CD14-positive monocyte (primary cell): ENCODE measurements at regions not wholly inside any gene's neighbourhood (a gene's known extent, or its start where the extent isn't known, plus 50 kb on each side); places are given as distances from the start of the nearest gene placed in this dataset.
"Not testable (repeated sequence)": the region's sequence is repeated elsewhere in the genome, so short reads cannot be mapped to it uniquely, and the experiment has no call there.

ENCODE experiments used
- DNase-seq, 3 donors: peaks; one replicate each; pipeline ENCODE4 v3.0.0-alpha.2; 2011 to 2022
- H2AFZ ChIP-seq: 2 replicates; pipeline ENCODE4 v1.6.0; 2012; ENCODE audit warnings: mild to moderate bottlenecking, low read depth, low read length, inconsistent platforms; ENCODE audit not compliant: insufficient read depth, poor library complexity, severe bottlenecking
- H3K27ac ChIP-seq, 2 donors: 1 replicate in 1 of 2; 2 replicates in 1 of 2; pipeline ENCODE4 v1.5.1; 2012 to 2013; ENCODE audit warnings: low read length in 2 of 2, control low read depth in 1 of 2, inconsistent platforms in 1 of 2, low read depth in 1 of 2, mild to moderate bottlenecking in 1 of 2
- H3K27me3 ChIP-seq, 2 donors: one replicate each; pipeline versions ENCODE4 v1.6.0 to v1.6.1; 2011 to 2013; ENCODE audit warnings: low read length in 2 of 2; ENCODE audit not compliant: control insufficient read depth in 2 of 2, insufficient read depth in 2 of 2
- H3K36me3 ChIP-seq, 2 donors: replicated peaks in 1 of 2; 1 replicate in 1 of 2; 2 replicates in 1 of 2; pipeline versions ENCODE4 v1.5.1 to v1.6.1; 2012 to 2013; ENCODE audit warnings: low read length in 2 of 2, control low read depth in 1 of 2, inconsistent platforms in 1 of 2, mild to moderate bottlenecking in 1 of 2; ENCODE audit not compliant: insufficient read depth in 2 of 2, control insufficient read depth in 1 of 2
- H3K4me1 ChIP-seq, 2 donors: 1 replicate in 1 of 2; 2 replicates in 1 of 2; pipeline versions ENCODE4 v1.5.1 to v1.6.1; 2012 to 2013; ENCODE audit warnings: low read length in 2 of 2, control low read depth in 1 of 2, inconsistent platforms in 1 of 2, mild to moderate bottlenecking in 1 of 2, moderate library complexity in 1 of 2; ENCODE audit not compliant: insufficient read depth in 2 of 2, control insufficient read depth in 1 of 2
- H3K4me2 ChIP-seq: replicated peaks from 2 replicates; pipeline ENCODE3; 2012; ENCODE audit warnings: low read length, moderate library complexity, mild to moderate bottlenecking; ENCODE audit not compliant: poor library complexity, severe bottlenecking; ENCODE audit errors: extremely low read depth
- H3K4me3 ChIP-seq, 3 experiments: fragments of 200-600 bp in 1 of 3; sonication (generic) in 1 of 3; replicated peaks in 1 of 3; 1 replicate in 2 of 3; 2 replicates in 1 of 3; pipeline ENCODE4 v1.5.1; 2011 to 2013; ENCODE audit warnings: low read length in 3 of 3, mild to moderate bottlenecking in 3 of 3, control low read depth in 2 of 3, low read depth in 2 of 3, inconsistent platforms in 1 of 3, moderate library complexity in 1 of 3
- H3K79me2 ChIP-seq: 2 replicates; pipeline ENCODE4 v1.6.0; 2012; ENCODE audit warnings: mild to moderate bottlenecking, control low read depth, inconsistent platforms, low read length, moderate library complexity; ENCODE audit not compliant: insufficient read depth
- H3K9ac ChIP-seq: 2 replicates; pipeline ENCODE4 v1.6.0; 2017; ENCODE audit warnings: low read length, mild to moderate bottlenecking; ENCODE audit not compliant: insufficient read depth, poor library complexity, severe bottlenecking
- H3K9me3 ChIP-seq, 2 donors: replicated peaks in 1 of 2; 1 replicate in 1 of 2; 2 replicates in 1 of 2; pipeline versions ENCODE4 v1.5.1 to v1.6.1; 2012 to 2013; ENCODE audit warnings: low read length in 2 of 2, control low read depth in 1 of 2; ENCODE audit not compliant: control insufficient read depth in 1 of 2, insufficient read depth in 1 of 2
- H4K20me1 ChIP-seq: 2 replicates; pipeline ENCODE4 v1.6.0; 2012; ENCODE audit warnings: mild to moderate bottlenecking, low read length, control low read depth, moderate library complexity; ENCODE audit not compliant: insufficient read depth
- H3K27ac Mint-ChIP-seq, 7 donors: one replicate each; pipeline ENCODE4 v1.8.0; 2020; ENCODE audit warnings: mild to moderate bottlenecking in 7 of 7, mixed read lengths in 7 of 7, moderate library complexity in 6 of 7, inconsistent platforms in 2 of 7
- H3K27me3 Mint-ChIP-seq, 3 donors: one replicate each; pipeline ENCODE4 v1.8.0; 2021 to 2022; ENCODE audit warnings: low read depth in 3 of 3, mild to moderate bottlenecking in 3 of 3, mixed read lengths in 3 of 3, moderate library complexity in 3 of 3, inconsistent platforms in 1 of 3
- H3K36me3 Mint-ChIP-seq, 2 donors: one replicate each; pipeline ENCODE4 v1.8.0; 2020; ENCODE audit warnings: mixed read lengths in 2 of 2, inconsistent platforms in 1 of 2, mild to moderate bottlenecking in 1 of 2
- H3K4me1 Mint-ChIP-seq: one replicate; pipeline ENCODE4 v1.8.0; 2020; ENCODE audit warnings: mild to moderate bottlenecking, mixed read lengths
- H3K4me3 Mint-ChIP-seq, 2 donors: one replicate each; pipeline ENCODE4 v1.8.0; 2020; ENCODE audit warnings: mild to moderate bottlenecking in 2 of 2, mixed read lengths in 2 of 2, moderate library complexity in 1 of 2
- H3K9me3 Mint-ChIP-seq, 7 donors: one replicate each; pipeline ENCODE4 v1.8.0; 2020 to 2022; ENCODE audit warnings: mixed read lengths in 7 of 7, mild to moderate bottlenecking in 6 of 7, moderate library complexity in 6 of 7, inconsistent platforms in 2 of 7
- CTCF ChIP-seq: fragments of 200-600 bp; IDR thresholded peaks from one replicate; pipeline ENCODE4 v1.8.0; 2022; ENCODE audit warnings: antibody characterized with exemption, mild to moderate bottlenecking
- WGBS: methylation state at CpG from one replicate; pipeline ENCODE4 v1.1.5; 2013; ENCODE audit warnings: missing lambda C conversion rate; ENCODE audit not compliant: insufficient coverage; 5-methylcytosine and 5-hydroxymethylcytosine counted together
- intact Hi-C, 2 donors: fragments of 100-400 bp; cut with micrococcal nuclease; formaldehyde crosslinking; loops; one replicate each; pipeline versions ENCODE4 v1.15.0 to v1.15.1; 2023

GRCh38 chr18:59971871-59972428 is 72.2 kb downstream of the PMAIP1 start:
- Histone ChIP-seq H3K4me3 (no peak overlapping the region), H3K9ac (no peak overlapping the region), H3K4me1 (peaks cover 0 to 5% of the 10 kb centered on the region in 2 donors), H3K4me2 (no peak overlapping the region), H3K36me3 (no peaks in the 10 kb centered on the region), H2AFZ (no peak overlapping the region), H3K79me2 (no peaks in the 10 kb centered on the region), H3K9me3 (no peaks in the 10 kb centered on the region), H4K20me1 (no peaks in the 10 kb centered on the region), H3K27ac (no peak overlapping the region), H3K27me3 (peaks cover 16% of the 10 kb centered on the region in 2 donors)
- Mint-ChIP-seq H3K4me1 (peaks cover 13% of the 10 kb centered on the region), H3K27ac (no peak overlapping the region), H3K36me3 (no peaks in the 10 kb centered on the region), H3K27me3 (peaks cover 10 to 41% (median 28%) of the 10 kb centered on the region in 3 donors), H3K9me3 (peaks cover 0 to 3% (median 0%) of the 10 kb centered on the region in 7 donors), H3K4me3 (no peak overlapping the region)
- no CpG with 5 or more reads among the region's 4 CpGs for WGBS
- DNase-seq, result no peak
- intact Hi-C loops, result loop anchor here in 1 of 2 donors (10.0 kb wide), 1 partner anchor 137 kb away; no protein-coding TSS in a partner anchor
- no peak for TF ChIP-seq CTCF

- H3K9ac ChIP-seq, H4K20me1 ChIP-seq, H3K4me3 Mint-ChIP-seq, H3K9me3 Mint-ChIP-seq, DNase-seq, H3K79me2 ChIP-seq, H3K4me3 ChIP-seq, H3K9me3 ChIP-seq, H3K27ac ChIP-seq, H3K36me3 Mint-ChIP-seq, H3K4me2 ChIP-seq, H3K36me3 ChIP-seq, H3K4me1 ChIP-seq: not testable (repeated sequence)
- Mint-ChIP-seq H3K4me1 (peaks cover 13% of the 10 kb centered on the region), H3K27me3 (peaks cover 10 to 42% (median 28%) of the 10 kb centered on the region in 3 donors), H3K27ac (peak overlapping the region in 1 of 7 donors; percentile 55)
- H3K27me3 ChIP-seq, result peaks cover 16 to 17% of the 10 kb centered on the region in 2 donors
- 80% methylated on average over 1 of the region's 1 CpG for WGBS
- peak overlapping the region; percentile 29 for H2AFZ ChIP-seq
- intact Hi-C loops, result loop anchor here in 1 of 2 donors (10.0 kb wide), 1 partner anchor 136 kb away; no protein-coding TSS in a partner anchor
These were observed 71.3 kb downstream of the PMAIP1 start for GRCh38 chr18:59971144-59971543.

- not testable (repeated sequence) for H3K79me2 ChIP-seq, H4K20me1 ChIP-seq, H3K4me3 ChIP-seq, H3K36me3 ChIP-seq, H3K9ac ChIP-seq, H3K27ac ChIP-seq, H3K27ac Mint-ChIP-seq, DNase-seq, H3K9me3 Mint-ChIP-seq, H3K9me3 ChIP-seq, H3K4me1 ChIP-seq, H3K4me2 ChIP-seq, H3K36me3 Mint-ChIP-seq
- 44% methylated on average over 51 of the region's 56 CpGs for WGBS
- Mint-ChIP-seq H3K4me3 (peak overlapping the region in 1 of 2 donors; percentile 77), H3K27me3 (peaks cover 10 to 43% (median 31%) of the 10 kb centered on the region in 3 donors), H3K4me1 (peaks cover 13% of the 10 kb centered on the region)
- Histone ChIP-seq H2AFZ (peak overlapping the region; percentile 42), H3K27me3 (peaks cover 16 to 21% of the 10 kb centered on the region in 2 donors)
- intact Hi-C loops, result loop anchor here in 1 of 2 donors (10.0 kb wide), 1 partner anchor 135 kb away; no protein-coding TSS in a partner anchor
These were observed 69.8 kb downstream of the PMAIP1 start for GRCh38 chr18:59969477-59970028.
